ENCODE measurements at regions not wholly inside any gene's neighbourhood (a gene's known extent, or its start where the extent isn't known, plus 50 kb on each side); places are given as distances from the start of the nearest gene placed in this dataset.

DNA sequence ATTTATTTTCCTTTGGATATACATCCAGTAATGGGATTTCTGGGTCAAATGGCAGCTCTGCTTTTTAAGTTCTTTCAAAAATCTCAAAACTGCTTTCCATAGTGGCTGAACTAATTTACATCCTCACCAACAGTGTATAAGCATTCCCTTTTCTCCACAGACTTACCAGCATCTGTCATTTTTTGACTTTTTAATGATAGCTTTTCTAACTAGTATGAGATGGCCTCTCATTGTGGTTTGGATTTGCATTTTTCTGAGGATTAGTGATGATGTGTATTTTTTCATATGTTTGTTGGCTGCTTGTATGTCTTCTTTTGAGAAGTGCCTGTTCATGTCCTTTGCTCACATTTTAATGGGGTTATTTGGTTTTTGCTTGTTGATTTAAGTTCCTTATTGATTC, 90.0 kb upstream of the HMHB1 start:
- H3F3A ChIP-seq (ENCODE audit: control insufficient read depth, insufficient read depth), result no peaks in the 10 kb centered on the region
- TF ChIP-seq, protein P1, sequence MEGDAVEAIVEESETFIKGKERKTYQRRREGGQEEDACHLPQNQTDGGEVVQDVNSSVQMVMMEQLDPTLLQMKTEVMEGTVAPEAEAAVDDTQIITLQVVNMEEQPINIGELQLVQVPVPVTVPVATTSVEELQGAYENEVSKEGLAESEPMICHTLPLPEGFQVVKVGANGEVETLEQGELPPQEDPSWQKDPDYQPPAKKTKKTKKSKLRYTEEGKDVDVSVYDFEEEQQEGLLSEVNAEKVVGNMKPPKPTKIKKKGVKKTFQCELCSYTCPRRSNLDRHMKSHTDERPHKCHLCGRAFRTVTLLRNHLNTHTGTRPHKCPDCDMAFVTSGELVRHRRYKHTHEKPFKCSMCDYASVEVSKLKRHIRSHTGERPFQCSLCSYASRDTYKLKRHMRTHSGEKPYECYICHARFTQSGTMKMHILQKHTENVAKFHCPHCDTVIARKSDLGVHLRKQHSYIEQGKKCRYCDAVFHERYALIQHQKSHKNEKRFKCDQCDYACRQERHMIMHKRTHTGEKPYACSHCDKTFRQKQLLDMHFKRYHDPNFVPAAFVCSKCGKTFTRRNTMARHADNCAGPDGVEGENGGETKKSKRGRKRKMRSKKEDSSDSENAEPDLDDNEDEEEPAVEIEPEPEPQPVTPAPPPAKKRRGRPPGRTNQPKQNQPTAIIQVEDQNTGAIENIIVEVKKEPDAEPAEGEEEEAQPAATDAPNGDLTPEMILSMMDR (IDR thresholded peaks at IDR 0.05; ENCODE audit: low read depth, low read length, poor library complexity, severe bottlenecking), result no peak
- TF ChIP-seq EZH2phosphoT487 (IDR thresholded peaks at IDR 0.05; ENCODE audit: borderline replicate concordance, low read length), result no peak
- no peaks in the 10 kb centered on the region for H3K36me3 ChIP-seq (ENCODE audit: control insufficient read depth, low read length)
- H3K4me2 ChIP-seq (ENCODE audit: low read length), result no peak overlapping the region
- no peak overlapping the region for H3K4me3 ChIP-seq (ENCODE audit: low read length)
- H3K4me1 ChIP-seq (ENCODE audit: control insufficient read depth, low read length), result no peaks in the 10 kb centered on the region
- H3K27ac ChIP-seq (ENCODE audit: low read depth, low read length), result no peak overlapping the region
- no peaks in the 10 kb centered on the region for H4K20me1 ChIP-seq (ENCODE audit: control insufficient read depth, insufficient read depth, low read depth, low read length)
- H3K79me2 ChIP-seq (ENCODE audit: control insufficient read depth, low read length), result no peaks in the 10 kb centered on the region
- H3K27me3 ChIP-seq (ENCODE audit: control insufficient read depth, low read length), result no peaks in the 10 kb centered on the region
- H3K9me2 ChIP-seq (replicated peaks; ENCODE audit: control insufficient read depth, low read length), result no peaks in the 10 kb centered on the region
- peaks cover 5% of the 10 kb centered on the region for H3K9me3 ChIP-seq (ENCODE audit: control insufficient read depth, insufficient read depth, low read length)

GRCh38 chr5:143720689-143721088, 91.3 kb upstream of the HMHB1 start:
- H3K27me3 ChIP-seq (ENCODE audit: control insufficient read depth, low read length), result no peaks in the 10 kb centered on the region
- no peaks in the 10 kb centered on the region for H3K36me3 ChIP-seq (ENCODE audit: control insufficient read depth, low read length)
- no peaks in the 10 kb centered on the region for H3K79me2 ChIP-seq (ENCODE audit: control insufficient read depth, low read length)
- H3K9me2 ChIP-seq (replicated peaks; ENCODE audit: control insufficient read depth, low read length), result no peaks in the 10 kb centered on the region
- no peak overlapping the region for H3K27ac ChIP-seq (ENCODE audit: low read depth, low read length)
- TF ChIP-seq EZH2phosphoT487 (IDR thresholded peaks at IDR 0.05; ENCODE audit: borderline replicate concordance, low read length), result no peak
- TF ChIP-seq, protein P1 (IDR thresholded peaks at IDR 0.05; ENCODE audit: low read depth, low read length, poor library complexity, severe bottlenecking), result no peak
- no peaks in the 10 kb centered on the region for H3K4me1 ChIP-seq (ENCODE audit: control insufficient read depth, low read length)
- H3K4me2 ChIP-seq (ENCODE audit: low read length), result no peak overlapping the region
- peaks cover 5% of the 10 kb centered on the region for H3K9me3 ChIP-seq (ENCODE audit: control insufficient read depth, insufficient read depth, low read length)
- H3F3A ChIP-seq (ENCODE audit: control insufficient read depth, insufficient read depth), result no peaks in the 10 kb centered on the region
- no peaks in the 10 kb centered on the region for H4K20me1 ChIP-seq (ENCODE audit: control insufficient read depth, insufficient read depth, low read depth, low read length)
- no peak overlapping the region for H3K4me3 ChIP-seq (ENCODE audit: low read length)

GRCh38 chr5:143717400-143717799, 94.6 kb upstream of the HMHB1 start:
- Histone ChIP-seq H3K79me2 (ENCODE audit: control insufficient read depth, low read length) (no peaks in the 10 kb centered on the region), H3K4me1 (ENCODE audit: control insufficient read depth, low read length) (peaks cover 13% of the 10 kb centered on the region), H3K36me3 (ENCODE audit: control insufficient read depth, low read length) (no peaks in the 10 kb centered on the region), H3K27ac (ENCODE audit: low read depth, low read length) (no peak overlapping the region), H3K27me3 (ENCODE audit: control insufficient read depth, low read length) (no peaks in the 10 kb centered on the region), H3K9me2 (replicated peaks; ENCODE audit: control insufficient read depth, low read length) (no peaks in the 10 kb centered on the region), H3K4me3 (ENCODE audit: low read length) (no peak overlapping the region), H4K20me1 (ENCODE audit: control insufficient read depth, insufficient read depth, low read depth, low read length) (no peaks in the 10 kb centered on the region), H3F3A (ENCODE audit: control insufficient read depth, insufficient read depth) (no peaks in the 10 kb centered on the region), H3K4me2 (ENCODE audit: low read length) (no peak overlapping the region), H3K9me3 (ENCODE audit: control insufficient read depth, insufficient read depth, low read length) (no peaks in the 10 kb centered on the region)
- no peak for TF ChIP-seq EZH2phosphoT487 (IDR thresholded peaks at IDR 0.05; ENCODE audit: borderline replicate concordance, low read length)
- TF ChIP-seq, protein P1 (IDR thresholded peaks at IDR 0.05; ENCODE audit: low read depth, low read length, poor library complexity, severe bottlenecking), result no peak

GRCh38 chr5:143716881-143717280, 95.1 kb upstream of the HMHB1 start:
- no peak overlapping the region for H3K27ac ChIP-seq (ENCODE audit: low read depth, low read length)
- H4K20me1 ChIP-seq (ENCODE audit: control insufficient read depth, insufficient read depth, low read depth, low read length), result no peaks in the 10 kb centered on the region
- H3K4me1 ChIP-seq (ENCODE audit: control insufficient read depth, low read length), result peaks cover 13% of the 10 kb centered on the region
- H3K4me2 ChIP-seq (ENCODE audit: low read length), result no peak overlapping the region
- TF ChIP-seq, protein P1 (IDR thresholded peaks at IDR 0.05; ENCODE audit: low read depth, low read length, poor library complexity, severe bottlenecking), result no peak
- TF ChIP-seq EZH2phosphoT487 (IDR thresholded peaks at IDR 0.05; ENCODE audit: borderline replicate concordance, low read length), result no peak
- H3K9me3 ChIP-seq (ENCODE audit: control insufficient read depth, insufficient read depth, low read length), result no peaks in the 10 kb centered on the region
- no peaks in the 10 kb centered on the region for H3K79me2 ChIP-seq (ENCODE audit: control insufficient read depth, low read length)
- no peaks in the 10 kb centered on the region for H3K27me3 ChIP-seq (ENCODE audit: control insufficient read depth, low read length)
- no peaks in the 10 kb centered on the region for H3K36me3 ChIP-seq (ENCODE audit: control insufficient read depth, low read length)
- H3F3A ChIP-seq (ENCODE audit: control insufficient read depth, insufficient read depth), result no peaks in the 10 kb centered on the region
- H3K4me3 ChIP-seq (ENCODE audit: low read length), result no peak overlapping the region
- no peaks in the 10 kb centered on the region for H3K9me2 ChIP-seq (replicated peaks; ENCODE audit: control insufficient read depth, low read length)

Measured in DOHH2 (cell line).